CD14-positive monocyte (primary cell): ENCODE measurements at regions not wholly inside any gene's neighbourhood (a gene's known extent, or its start where the extent isn't known, plus 50 kb on each side); places are given as distances from the start of the nearest gene placed in this dataset.

Experiments
- DNase-seq, 3 donors: peaks; one replicate each; pipeline ENCODE4 v3.0.0-alpha.2; 2011 to 2022
- H2AFZ ChIP-seq: 2 replicates; pipeline ENCODE4 v1.6.0; 2012; ENCODE audit warnings: mild to moderate bottlenecking, low read depth, low read length, inconsistent platforms; ENCODE audit not compliant: insufficient read depth, poor library complexity, severe bottlenecking
- H3K27ac ChIP-seq, 2 donors: 1 replicate in 1 of 2; 2 replicates in 1 of 2; pipeline ENCODE4 v1.5.1; 2012 to 2013; ENCODE audit warnings: low read length in 2 of 2, control low read depth in 1 of 2, inconsistent platforms in 1 of 2, low read depth in 1 of 2, mild to moderate bottlenecking in 1 of 2
- H3K27me3 ChIP-seq, 2 donors: one replicate each; pipeline versions ENCODE4 v1.6.0 to v1.6.1; 2011 to 2013; ENCODE audit warnings: low read length in 2 of 2; ENCODE audit not compliant: control insufficient read depth in 2 of 2, insufficient read depth in 2 of 2
- H3K36me3 ChIP-seq, 2 donors: replicated peaks in 1 of 2; 1 replicate in 1 of 2; 2 replicates in 1 of 2; pipeline versions ENCODE4 v1.5.1 to v1.6.1; 2012 to 2013; ENCODE audit warnings: low read length in 2 of 2, control low read depth in 1 of 2, inconsistent platforms in 1 of 2, mild to moderate bottlenecking in 1 of 2; ENCODE audit not compliant: insufficient read depth in 2 of 2, control insufficient read depth in 1 of 2
- H3K4me1 ChIP-seq, 2 donors: 1 replicate in 1 of 2; 2 replicates in 1 of 2; pipeline versions ENCODE4 v1.5.1 to v1.6.1; 2012 to 2013; ENCODE audit warnings: low read length in 2 of 2, control low read depth in 1 of 2, inconsistent platforms in 1 of 2, mild to moderate bottlenecking in 1 of 2, moderate library complexity in 1 of 2; ENCODE audit not compliant: insufficient read depth in 2 of 2, control insufficient read depth in 1 of 2
- H3K4me2 ChIP-seq: replicated peaks from 2 replicates; pipeline ENCODE3; 2012; ENCODE audit warnings: low read length, moderate library complexity, mild to moderate bottlenecking; ENCODE audit not compliant: poor library complexity, severe bottlenecking; ENCODE audit errors: extremely low read depth
- H3K4me3 ChIP-seq, 3 experiments: fragments of 200-600 bp in 1 of 3; sonication (generic) in 1 of 3; replicated peaks in 1 of 3; 1 replicate in 2 of 3; 2 replicates in 1 of 3; pipeline ENCODE4 v1.5.1; 2011 to 2013; ENCODE audit warnings: low read length in 3 of 3, mild to moderate bottlenecking in 3 of 3, control low read depth in 2 of 3, low read depth in 2 of 3, inconsistent platforms in 1 of 3, moderate library complexity in 1 of 3
- H3K79me2 ChIP-seq: 2 replicates; pipeline ENCODE4 v1.6.0; 2012; ENCODE audit warnings: mild to moderate bottlenecking, control low read depth, inconsistent platforms, low read length, moderate library complexity; ENCODE audit not compliant: insufficient read depth
- H3K9ac ChIP-seq: 2 replicates; pipeline ENCODE4 v1.6.0; 2017; ENCODE audit warnings: low read length, mild to moderate bottlenecking; ENCODE audit not compliant: insufficient read depth, poor library complexity, severe bottlenecking
- H3K9me3 ChIP-seq, 2 donors: replicated peaks in 1 of 2; 1 replicate in 1 of 2; 2 replicates in 1 of 2; pipeline versions ENCODE4 v1.5.1 to v1.6.1; 2012 to 2013; ENCODE audit warnings: low read length in 2 of 2, control low read depth in 1 of 2; ENCODE audit not compliant: control insufficient read depth in 1 of 2, insufficient read depth in 1 of 2
- H4K20me1 ChIP-seq: 2 replicates; pipeline ENCODE4 v1.6.0; 2012; ENCODE audit warnings: mild to moderate bottlenecking, low read length, control low read depth, moderate library complexity; ENCODE audit not compliant: insufficient read depth
- H3K27ac Mint-ChIP-seq, 7 donors: one replicate each; pipeline ENCODE4 v1.8.0; 2020; ENCODE audit warnings: mild to moderate bottlenecking in 7 of 7, mixed read lengths in 7 of 7, moderate library complexity in 6 of 7, inconsistent platforms in 2 of 7
- H3K27me3 Mint-ChIP-seq, 3 donors: one replicate each; pipeline ENCODE4 v1.8.0; 2021 to 2022; ENCODE audit warnings: low read depth in 3 of 3, mild to moderate bottlenecking in 3 of 3, mixed read lengths in 3 of 3, moderate library complexity in 3 of 3, inconsistent platforms in 1 of 3
- H3K36me3 Mint-ChIP-seq, 2 donors: one replicate each; pipeline ENCODE4 v1.8.0; 2020; ENCODE audit warnings: mixed read lengths in 2 of 2, inconsistent platforms in 1 of 2, mild to moderate bottlenecking in 1 of 2
- H3K4me1 Mint-ChIP-seq: one replicate; pipeline ENCODE4 v1.8.0; 2020; ENCODE audit warnings: mild to moderate bottlenecking, mixed read lengths
- H3K4me3 Mint-ChIP-seq, 2 donors: one replicate each; pipeline ENCODE4 v1.8.0; 2020; ENCODE audit warnings: mild to moderate bottlenecking in 2 of 2, mixed read lengths in 2 of 2, moderate library complexity in 1 of 2
- H3K9me3 Mint-ChIP-seq, 7 donors: one replicate each; pipeline ENCODE4 v1.8.0; 2020 to 2022; ENCODE audit warnings: mixed read lengths in 7 of 7, mild to moderate bottlenecking in 6 of 7, moderate library complexity in 6 of 7, inconsistent platforms in 2 of 7
- WGBS: methylation state at CpG from one replicate; pipeline ENCODE4 v1.1.5; 2013; ENCODE audit warnings: missing lambda C conversion rate; ENCODE audit not compliant: insufficient coverage; 5-methylcytosine and 5-hydroxymethylcytosine counted together
- intact Hi-C, 2 donors: fragments of 100-400 bp; cut with micrococcal nuclease; formaldehyde crosslinking; loops; one replicate each; pipeline versions ENCODE4 v1.15.0 to v1.15.1; 2023
- TF ChIP-seq, protein P1 (sequence below): fragments of 200-600 bp; IDR thresholded peaks from one replicate; pipeline ENCODE4 v1.8.0; 2022; ENCODE audit warnings: antibody characterized with exemption, mild to moderate bottlenecking

- Histone ChIP-seq H3K4me2 (no peak overlapping the region), H3K27ac (no peak overlapping the region), H3K36me3 (no peaks in the 10 kb centered on the region), H3K79me2 (no peaks in the 10 kb centered on the region), H3K9me3 (no peaks in the 10 kb centered on the region), H3K27me3 (no peaks in the 10 kb centered on the region), H4K20me1 (no peaks in the 10 kb centered on the region), H3K4me1 (peaks cover 10 to 14% of the 10 kb centered on the region in 2 donors), H3K9ac (no peak overlapping the region), H3K4me3 (no peak overlapping the region), H2AFZ (no peak overlapping the region)
- TF ChIP-seq, protein P1, sequence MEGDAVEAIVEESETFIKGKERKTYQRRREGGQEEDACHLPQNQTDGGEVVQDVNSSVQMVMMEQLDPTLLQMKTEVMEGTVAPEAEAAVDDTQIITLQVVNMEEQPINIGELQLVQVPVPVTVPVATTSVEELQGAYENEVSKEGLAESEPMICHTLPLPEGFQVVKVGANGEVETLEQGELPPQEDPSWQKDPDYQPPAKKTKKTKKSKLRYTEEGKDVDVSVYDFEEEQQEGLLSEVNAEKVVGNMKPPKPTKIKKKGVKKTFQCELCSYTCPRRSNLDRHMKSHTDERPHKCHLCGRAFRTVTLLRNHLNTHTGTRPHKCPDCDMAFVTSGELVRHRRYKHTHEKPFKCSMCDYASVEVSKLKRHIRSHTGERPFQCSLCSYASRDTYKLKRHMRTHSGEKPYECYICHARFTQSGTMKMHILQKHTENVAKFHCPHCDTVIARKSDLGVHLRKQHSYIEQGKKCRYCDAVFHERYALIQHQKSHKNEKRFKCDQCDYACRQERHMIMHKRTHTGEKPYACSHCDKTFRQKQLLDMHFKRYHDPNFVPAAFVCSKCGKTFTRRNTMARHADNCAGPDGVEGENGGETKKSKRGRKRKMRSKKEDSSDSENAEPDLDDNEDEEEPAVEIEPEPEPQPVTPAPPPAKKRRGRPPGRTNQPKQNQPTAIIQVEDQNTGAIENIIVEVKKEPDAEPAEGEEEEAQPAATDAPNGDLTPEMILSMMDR = no peak
- WGBS = 98% methylated on average over 4 of the region's 4 CpGs
- Mint-ChIP-seq H3K4me1 (peaks cover 17% of the 10 kb centered on the region), H3K9me3 (peaks cover 0 to 12% (median 10%) of the 10 kb centered on the region in 7 donors), H3K36me3 (peaks cover 0 to 3% of the 10 kb centered on the region in 2 donors), H3K27ac (peak overlapping the region in 1 of 7 donors; percentile 23), H3K27me3 (peaks cover 0 to 1% (median 0%) of the 10 kb centered on the region in 3 donors), H3K4me3 (no peak overlapping the region)
- intact Hi-C loops = loop anchor here in 1 of 2 donors (5.0 kb wide), 1 partner anchor 68 kb away; no protein-coding TSS in a partner anchor
- no peak for DNase-seq
These were observed 93.9 kb upstream of the PRLR start for GRCh38 chr5:35324201-35324600.

DNA sequence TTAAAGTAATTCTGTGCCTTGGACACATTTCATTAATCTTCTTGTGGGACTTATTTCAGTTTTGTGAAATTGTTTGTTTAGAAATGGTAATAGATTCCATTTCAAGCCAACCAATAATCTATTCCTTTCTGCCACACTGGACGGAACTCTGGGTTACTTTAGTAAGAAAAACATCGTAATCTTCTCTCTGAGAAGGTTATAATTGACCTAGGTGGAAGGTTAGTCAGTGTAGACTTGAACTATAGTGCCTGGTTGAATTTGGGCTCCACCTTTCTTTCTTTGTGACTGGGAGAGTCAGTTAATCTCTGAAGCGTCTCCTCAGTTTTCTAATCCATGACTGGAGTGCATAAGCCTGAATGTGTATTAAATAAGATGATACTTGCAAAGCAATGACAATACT, 89.7 kb upstream of the PRLR start:
- Histone ChIP-seq H3K4me3 (no peak overlapping the region), H3K9ac (no peak overlapping the region), H3K27ac (peak overlapping the region in 1 of 2 donors; percentile 85), H4K20me1 (no peaks in the 10 kb centered on the region), H3K27me3 (no peaks in the 10 kb centered on the region), H3K4me1 (peaks cover 15 to 25% of the 10 kb centered on the region in 2 donors), H3K36me3 (no peaks in the 10 kb centered on the region), H3K4me2 (peak overlapping the region; percentile 58), H3K79me2 (no peaks in the 10 kb centered on the region), H3K9me3 (peaks cover 0 to 7% of the 10 kb centered on the region in 2 donors), H2AFZ (no peak overlapping the region)
- Mint-ChIP-seq H3K4me1 (peaks cover 12% of the 10 kb centered on the region), H3K27me3 (peaks cover 0 to 1% (median 0%) of the 10 kb centered on the region in 3 donors), H3K36me3 (peaks cover 0 to 6% of the 10 kb centered on the region in 2 donors), H3K9me3 (peaks cover 5 to 14% (median 10%) of the 10 kb centered on the region in 7 donors), H3K27ac (peak overlapping the region; percentile 93 to 97 (median 96)), H3K4me3 (no peak overlapping the region)
- no CpG with 5 or more reads among the region's 3 CpGs for WGBS
- TF ChIP-seq, protein P1 = no peak
- DNase-seq = no peak
- intact Hi-C loops = loop anchor here in 1 of 2 donors (5.0 kb wide), 1 partner anchor 72 kb away; no protein-coding TSS in a partner anchor
